Fibroblast of lung (primary cell): ENCODE measurements at regions not wholly inside any gene's neighbourhood (a gene's known extent, or its start where the extent isn't known, plus 50 kb on each side); places are given as distances from the start of the nearest gene placed in this dataset.

Experiments
- DNase-seq, 2 donors: peaks; one replicate each; pipeline versions ENCODE4 v3.0.0 to v3.0.0-alpha.2; 2010; ENCODE audit warnings: low read depth in 2 of 2
- H2AFZ ChIP-seq: 2 replicates; pipeline ENCODE4 v1.5.1; 2012; ENCODE audit warnings: low read length, control low read depth, inconsistent platforms
- H3K27ac ChIP-seq: 2 replicates; pipeline ENCODE4 v1.5.1; 2011; ENCODE audit warnings: low read length, control low read depth; ENCODE audit not compliant: insufficient read depth
- H3K27me3 ChIP-seq: 2 replicates; pipeline ENCODE4 v1.5.1; 2011; ENCODE audit warnings: mild to moderate bottlenecking, low read length; ENCODE audit not compliant: control insufficient read depth, insufficient read depth
- H3K36me3 ChIP-seq: 2 replicates; pipeline ENCODE4 v1.5.1; 2011; ENCODE audit warnings: low read length; ENCODE audit not compliant: control insufficient read depth, insufficient read depth
- H3K4me1 ChIP-seq: 2 replicates; pipeline ENCODE4 v1.5.1; 2011; ENCODE audit warnings: low read length; ENCODE audit not compliant: control insufficient read depth, insufficient read depth; ENCODE audit errors: extremely low read depth
- H3K4me2 ChIP-seq: 2 replicates; pipeline ENCODE4 v1.5.1; 2011; ENCODE audit warnings: low read length, control low read depth; ENCODE audit not compliant: insufficient read depth; ENCODE audit errors: extremely low read depth
- H3K4me3 ChIP-seq, 4 experiments: fragments of 200-600 bp in 1 of 4; sonication (generic) in 1 of 4; replicated peaks in 1 of 4; 2 replicates each; pipeline ENCODE4 v1.5.1; 2011 to 2016; ENCODE audit warnings: low read length in 4 of 4, low read depth in 3 of 4, mild to moderate bottlenecking in 3 of 4, control low read depth in 2 of 4, inconsistent platforms in 1 of 4, mixed read lengths in 1 of 4; ENCODE audit not compliant: insufficient read depth in 1 of 4; ENCODE audit errors: control extremely low read depth in 1 of 4
- H3K79me2 ChIP-seq: 2 replicates; pipeline ENCODE4 v1.5.1; 2012; ENCODE audit warnings: mild to moderate bottlenecking, low read length, inconsistent platforms; ENCODE audit not compliant: control insufficient read depth, insufficient read depth
- H3K9ac ChIP-seq: 2 replicates; pipeline ENCODE4 v1.5.1; 2011; ENCODE audit warnings: mild to moderate bottlenecking, low read length, control low read depth; ENCODE audit not compliant: insufficient read depth
- H3K9me3 ChIP-seq: 2 replicates; pipeline ENCODE4 v1.5.1; 2012; ENCODE audit warnings: low read depth, low read length; ENCODE audit not compliant: control insufficient read depth, insufficient read depth
- H4K20me1 ChIP-seq: 2 replicates; pipeline ENCODE4 v1.5.1; 2011; ENCODE audit warnings: low read length; ENCODE audit not compliant: control insufficient read depth, insufficient read depth; ENCODE audit errors: extremely low read depth
- EZH2 ChIP-seq: IDR thresholded peaks from 2 replicates; pipeline ENCODE4 v1.5.1; 2012; ENCODE audit warnings: low read length, control low read depth, mild to moderate bottlenecking; ENCODE audit errors: missing control alignments
- TF ChIP-seq, protein P1 (sequence below), 2 donors: IDR thresholded peaks in 1 of 2; conservative IDR thresholded peaks in 1 of 2; 1 replicate in 1 of 2; 2 replicates in 1 of 2; pipeline ENCODE4 v1.5.1; 2011 to 2012; ENCODE audit warnings: low read length in 2 of 2, control low read depth in 1 of 2, inconsistent platforms in 1 of 2, low read depth in 1 of 2, mild to moderate bottlenecking in 1 of 2

DNA sequence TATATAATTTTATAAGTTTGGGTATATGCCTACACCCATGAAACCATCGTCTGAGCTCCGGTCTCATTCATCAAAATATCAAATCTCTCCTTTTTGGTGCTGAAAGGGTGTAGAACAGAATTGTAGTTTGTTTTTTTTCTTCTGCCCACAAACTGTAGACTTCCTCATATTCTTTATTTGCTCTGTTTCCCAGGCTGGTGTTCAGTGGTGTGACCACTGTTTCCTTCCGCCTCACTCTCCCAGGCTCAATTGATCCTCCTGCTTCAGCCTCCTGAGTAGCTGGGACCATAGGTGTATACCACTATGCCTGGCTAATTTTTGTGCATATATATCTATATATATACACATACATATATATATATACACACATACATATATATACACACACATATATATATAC, 139.6 kb upstream of the HCRTR2 start:
- H3K9me3 ChIP-seq = no peaks in the 10 kb centered on the region
- H3K79me2 ChIP-seq = no peaks in the 10 kb centered on the region
- H3K4me2 ChIP-seq = no peak overlapping the region
- H3K36me3 ChIP-seq = no peaks in the 10 kb centered on the region
- H3K4me1 ChIP-seq = no peaks in the 10 kb centered on the region
- no peaks in the 10 kb centered on the region for H4K20me1 ChIP-seq
- H3K27ac ChIP-seq = no peak overlapping the region
- H2AFZ ChIP-seq = no peak overlapping the region
- no peak overlapping the region for H3K4me3 ChIP-seq
- no peak for TF ChIP-seq EZH2
- TF ChIP-seq, protein P1, sequence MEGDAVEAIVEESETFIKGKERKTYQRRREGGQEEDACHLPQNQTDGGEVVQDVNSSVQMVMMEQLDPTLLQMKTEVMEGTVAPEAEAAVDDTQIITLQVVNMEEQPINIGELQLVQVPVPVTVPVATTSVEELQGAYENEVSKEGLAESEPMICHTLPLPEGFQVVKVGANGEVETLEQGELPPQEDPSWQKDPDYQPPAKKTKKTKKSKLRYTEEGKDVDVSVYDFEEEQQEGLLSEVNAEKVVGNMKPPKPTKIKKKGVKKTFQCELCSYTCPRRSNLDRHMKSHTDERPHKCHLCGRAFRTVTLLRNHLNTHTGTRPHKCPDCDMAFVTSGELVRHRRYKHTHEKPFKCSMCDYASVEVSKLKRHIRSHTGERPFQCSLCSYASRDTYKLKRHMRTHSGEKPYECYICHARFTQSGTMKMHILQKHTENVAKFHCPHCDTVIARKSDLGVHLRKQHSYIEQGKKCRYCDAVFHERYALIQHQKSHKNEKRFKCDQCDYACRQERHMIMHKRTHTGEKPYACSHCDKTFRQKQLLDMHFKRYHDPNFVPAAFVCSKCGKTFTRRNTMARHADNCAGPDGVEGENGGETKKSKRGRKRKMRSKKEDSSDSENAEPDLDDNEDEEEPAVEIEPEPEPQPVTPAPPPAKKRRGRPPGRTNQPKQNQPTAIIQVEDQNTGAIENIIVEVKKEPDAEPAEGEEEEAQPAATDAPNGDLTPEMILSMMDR (conservative IDR thresholded peaks at IDR 0.05 in 1 of 2, IDR thresholded peaks at IDR 0.05 in 1 of 2; ENCODE audit: low read depth in 1 of 2, low read length in 2 of 2) = no peak
- no peaks in the 10 kb centered on the region for H3K27me3 ChIP-seq
- H3K9ac ChIP-seq = no peak overlapping the region
- no peak for DNase-seq

DNA sequence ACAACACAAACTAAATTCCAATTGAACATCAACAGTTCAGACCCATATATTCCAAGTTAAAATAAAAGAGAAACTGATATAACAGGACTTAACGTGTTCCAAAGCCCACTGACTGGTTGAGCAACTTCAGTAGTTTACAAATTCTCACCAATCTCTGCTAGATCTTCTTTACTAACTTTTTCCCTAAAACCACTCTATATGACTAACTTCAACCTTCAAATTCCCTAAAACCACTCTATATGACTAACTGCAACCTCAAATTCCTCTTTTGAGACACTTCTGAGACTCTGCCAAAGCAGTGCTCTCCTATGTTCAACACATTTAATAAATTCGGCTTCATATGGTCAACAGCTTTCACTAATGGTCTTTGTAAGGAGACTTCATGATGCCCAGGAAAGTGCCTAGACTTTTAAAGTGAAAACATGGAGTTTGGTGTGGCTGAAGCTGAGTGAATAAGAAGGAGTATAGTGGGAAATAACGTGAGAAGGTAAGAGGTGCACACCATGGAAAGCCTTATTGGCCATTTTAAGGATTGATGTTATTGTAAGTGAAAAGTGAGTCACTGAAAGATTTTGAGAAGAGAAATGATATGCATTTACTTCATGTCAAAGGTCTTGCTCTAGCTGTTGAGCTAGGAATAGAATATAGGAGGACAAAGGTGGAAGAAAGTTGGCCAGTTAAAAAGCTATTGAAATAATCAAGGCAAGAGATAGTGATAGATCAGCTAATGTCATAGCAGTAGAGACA, 134.0 kb upstream of the HCRTR2 start:
- Histone ChIP-seq H3K4me1 (no peaks in the 10 kb centered on the region), H3K27me3 (no peaks in the 10 kb centered on the region), H2AFZ (no peak overlapping the region), H3K9me3 (no peaks in the 10 kb centered on the region), H3K79me2 (no peaks in the 10 kb centered on the region), H3K36me3 (no peaks in the 10 kb centered on the region), H3K4me2 (no peak overlapping the region), H4K20me1 (no peaks in the 10 kb centered on the region), H3K9ac (no peak overlapping the region), H3K4me3 (no peak overlapping the region), H3K27ac (no peak overlapping the region)
- TF ChIP-seq, protein P1 (conservative IDR thresholded peaks at IDR 0.05 in 1 of 2, IDR thresholded peaks at IDR 0.05 in 1 of 2; ENCODE audit: low read depth in 1 of 2, low read length in 2 of 2) = no peak
- no peak for TF ChIP-seq EZH2
- peak; percentile 92 to 95 for DNase-seq

DNA sequence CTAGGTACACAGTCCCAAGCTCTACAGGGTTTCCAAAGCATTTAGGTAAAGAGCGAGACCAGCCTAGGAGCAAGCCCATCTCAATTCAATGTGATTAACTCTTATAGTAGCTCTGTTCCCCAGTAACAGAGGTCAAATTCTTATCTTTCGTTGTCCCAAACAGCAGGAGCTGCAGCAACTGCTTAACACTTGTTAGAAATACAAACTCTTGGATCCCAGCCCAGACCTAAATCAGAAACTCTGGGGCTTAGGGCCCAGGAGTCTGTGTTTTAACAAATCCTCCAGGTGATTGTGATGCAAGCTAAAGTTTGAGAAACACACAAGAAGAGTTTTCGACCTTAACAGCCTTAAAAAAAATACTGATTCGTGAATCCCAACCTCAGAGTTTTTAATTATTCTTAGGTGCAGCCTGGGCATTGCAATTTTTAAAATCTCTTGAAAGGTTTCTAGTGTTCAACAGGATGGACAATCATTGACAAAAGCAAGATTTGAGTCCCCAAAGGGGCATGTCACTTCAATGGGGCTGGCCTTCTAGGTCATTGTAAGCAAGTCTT, 127.4 kb upstream of the HCRTR2 start:
- Histone ChIP-seq H3K27ac (no peak overlapping the region), H3K4me2 (no peak overlapping the region), H4K20me1 (no peaks in the 10 kb centered on the region), H3K4me1 (no peaks in the 10 kb centered on the region), H3K36me3 (no peaks in the 10 kb centered on the region), H3K79me2 (no peaks in the 10 kb centered on the region), H3K4me3 (no peak overlapping the region), H3K27me3 (no peaks in the 10 kb centered on the region), H3K9ac (no peak overlapping the region), H3K9me3 (no peaks in the 10 kb centered on the region), H2AFZ (no peak overlapping the region)
- DNase-seq = peak; percentile 6 to 24
- no peak for TF ChIP-seq EZH2
- TF ChIP-seq, protein P1 (conservative IDR thresholded peaks at IDR 0.05 in 1 of 2, IDR thresholded peaks at IDR 0.05 in 1 of 2; ENCODE audit: low read depth in 1 of 2, low read length in 2 of 2) = no peak
